ENCODE measurements at regions not wholly inside any gene's neighbourhood (a gene's known extent, or its start where the extent isn't known, plus 50 kb on each side); places are given as distances from the start of the nearest gene placed in this dataset.
"Not testable (repeated sequence)": the region's sequence is repeated elsewhere in the genome, so short reads cannot be mapped to it uniquely, and the experiment has no call there.

DNA sequence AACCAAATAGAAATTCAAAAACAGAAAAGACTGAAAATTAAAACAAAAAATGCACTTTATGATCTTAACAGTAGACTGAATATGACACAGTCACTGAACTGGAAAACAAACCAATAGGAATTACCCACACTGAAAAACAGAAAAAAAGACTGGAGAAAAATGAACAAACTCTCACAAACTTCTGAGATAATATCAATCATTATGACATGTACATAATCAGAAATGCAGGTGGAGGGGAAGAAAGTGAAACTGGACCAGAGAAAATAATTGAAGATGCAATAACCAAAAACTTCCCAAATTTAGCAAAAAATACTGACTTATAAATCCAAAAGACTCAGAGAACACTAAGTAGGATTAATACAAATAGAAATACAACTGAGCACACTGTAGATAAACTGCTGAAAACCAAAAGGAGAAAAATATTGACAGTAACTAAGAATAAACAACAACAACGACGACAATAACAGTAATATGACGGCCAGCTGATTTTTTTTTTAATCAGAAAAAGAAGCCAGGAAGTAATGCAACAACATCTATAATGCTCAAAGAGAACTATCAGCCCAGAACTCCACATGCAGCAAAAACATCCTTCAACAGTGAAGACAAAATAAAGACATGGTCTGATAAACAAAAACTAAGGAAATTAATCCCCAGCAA, 108.1 kb downstream of the ZFAND4 start:
- TF ChIP-seq, protein P1, sequence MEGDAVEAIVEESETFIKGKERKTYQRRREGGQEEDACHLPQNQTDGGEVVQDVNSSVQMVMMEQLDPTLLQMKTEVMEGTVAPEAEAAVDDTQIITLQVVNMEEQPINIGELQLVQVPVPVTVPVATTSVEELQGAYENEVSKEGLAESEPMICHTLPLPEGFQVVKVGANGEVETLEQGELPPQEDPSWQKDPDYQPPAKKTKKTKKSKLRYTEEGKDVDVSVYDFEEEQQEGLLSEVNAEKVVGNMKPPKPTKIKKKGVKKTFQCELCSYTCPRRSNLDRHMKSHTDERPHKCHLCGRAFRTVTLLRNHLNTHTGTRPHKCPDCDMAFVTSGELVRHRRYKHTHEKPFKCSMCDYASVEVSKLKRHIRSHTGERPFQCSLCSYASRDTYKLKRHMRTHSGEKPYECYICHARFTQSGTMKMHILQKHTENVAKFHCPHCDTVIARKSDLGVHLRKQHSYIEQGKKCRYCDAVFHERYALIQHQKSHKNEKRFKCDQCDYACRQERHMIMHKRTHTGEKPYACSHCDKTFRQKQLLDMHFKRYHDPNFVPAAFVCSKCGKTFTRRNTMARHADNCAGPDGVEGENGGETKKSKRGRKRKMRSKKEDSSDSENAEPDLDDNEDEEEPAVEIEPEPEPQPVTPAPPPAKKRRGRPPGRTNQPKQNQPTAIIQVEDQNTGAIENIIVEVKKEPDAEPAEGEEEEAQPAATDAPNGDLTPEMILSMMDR (conservative IDR thresholded peaks at IDR 0.05), result no peak
- H3K27ac ChIP-seq, result no peak overlapping the region

- TF ChIP-seq, protein P1 (conservative IDR thresholded peaks at IDR 0.05), result no peak
- no peak overlapping the region for H3K27ac ChIP-seq
Measured at GRCh38 chr10:45561952-45562351, 110.6 kb downstream of the ZFAND4 start.

DNA sequence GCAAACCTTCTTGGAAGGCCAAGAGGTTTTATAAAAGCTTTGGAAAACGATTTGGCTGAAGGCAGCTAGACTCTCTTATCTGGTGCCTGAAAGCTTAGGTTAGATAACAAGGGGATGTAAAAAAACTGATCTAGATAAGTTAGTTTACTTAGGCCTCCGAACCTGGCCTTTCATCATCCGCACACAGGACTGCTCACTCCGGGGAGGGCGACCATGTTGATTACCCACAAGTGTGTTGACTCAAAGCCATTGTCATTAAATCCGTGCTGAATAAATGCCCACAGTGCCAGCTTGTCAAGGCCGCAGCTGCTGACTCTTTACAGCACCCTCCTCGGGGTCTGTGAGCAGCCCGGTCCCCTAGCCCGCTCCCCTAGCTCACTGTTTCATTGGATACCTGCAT, 112.3 kb downstream of the ZFAND4 start:
- H3K27ac ChIP-seq, result no peak overlapping the region
- TF ChIP-seq, protein P1 (conservative IDR thresholded peaks at IDR 0.05), result no peak

DNA sequence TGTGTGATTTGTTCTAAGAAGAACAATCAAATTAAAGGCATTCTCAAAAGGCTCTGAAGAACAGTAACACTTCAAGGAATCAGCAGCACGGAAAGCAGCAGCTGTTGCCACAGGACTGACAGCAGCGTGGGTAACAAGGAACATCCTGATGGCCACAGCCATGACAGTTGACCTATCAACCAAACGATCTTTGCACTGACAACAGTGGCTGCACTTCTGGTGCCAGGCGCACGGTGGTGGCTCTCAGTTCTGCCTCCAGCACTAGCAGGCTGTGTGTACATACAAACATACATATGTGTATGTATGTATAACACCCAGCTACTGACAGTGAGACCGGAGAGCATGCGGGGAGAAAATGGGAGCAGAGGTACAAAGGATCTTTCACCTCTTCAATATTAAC, 114.1 kb downstream of the ZFAND4 start:
- TF ChIP-seq, protein P1 (conservative IDR thresholded peaks at IDR 0.05), result no peak

GRCh38 chr10:45557275-45557905, 115.2 kb downstream of the ZFAND4 start:
- TF ChIP-seq, protein P1 (conservative IDR thresholded peaks at IDR 0.05), result no peak

More for the DNA sequence above, 114.1 kb downstream of the ZFAND4 start:
- no peak overlapping the region for H3K27ac ChIP-seq

DNA sequence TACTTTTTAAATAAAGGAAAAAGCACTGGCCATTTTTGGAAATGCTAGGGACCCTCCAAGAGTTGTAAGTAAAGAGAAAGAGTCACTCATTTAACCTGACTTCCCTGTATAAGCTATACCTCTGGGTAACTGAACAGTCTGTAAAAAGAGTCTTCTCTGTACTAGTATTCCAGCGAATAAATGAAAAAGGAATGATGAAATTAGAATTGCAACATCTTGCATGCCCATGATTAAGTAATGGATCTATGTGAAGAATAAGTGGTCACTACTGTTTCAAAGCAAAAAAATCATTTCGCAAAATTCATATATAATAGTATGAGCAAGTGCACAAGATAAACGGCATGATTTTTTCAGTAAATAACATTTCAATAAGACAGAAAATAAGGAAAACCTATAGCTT, 116.8 kb downstream of the ZFAND4 start:
- TF ChIP-seq, protein P1 (conservative IDR thresholded peaks at IDR 0.05), result no peak
- H3K27ac ChIP-seq, result no peak overlapping the region

More at GRCh38 chr10:45557275-45557905, 115.2 kb downstream of the ZFAND4 start:
- H3K27ac ChIP-seq, result no peak overlapping the region

GRCh38 chr10:45555332-45555731, 117.2 kb downstream of the ZFAND4 start:
- H3K27ac ChIP-seq, result not testable (repeated sequence)

GRCh38 chr10:45553613-45554012, 119.0 kb downstream of the ZFAND4 start:
- TF ChIP-seq, protein P1 (conservative IDR thresholded peaks at IDR 0.05), result no peak
- H3K27ac ChIP-seq, result no peak overlapping the region
